ENCODE measurements at regions not wholly inside any gene's neighbourhood (a gene's known extent, or its start where the extent isn't known, plus 50 kb on each side); places are given as distances from the start of the nearest gene placed in this dataset.

GRCh38 chr16:73530529-73530928 lies 482.6 kb upstream of the ZFHX3 start:
- TF ChIP-seq CTCF (conservative IDR thresholded peaks at IDR 0.05; ENCODE audit: low read depth, low read length), result no peak
- TF ChIP-seq EZH2 (IDR thresholded peaks at IDR 0.05; ENCODE audit: low read length, unreplicated experiment), result no peak
- no peak for TF ChIP-seq EZH2phosphoT487 (IDR thresholded peaks at IDR 0.05; ENCODE audit: borderline replicate concordance, low read length)

Measured in PC-3 (cell line).